Cardiac muscle cell (in vitro differentiated cells and primary cell): ENCODE measurements at regions not wholly inside any gene's neighbourhood (a gene's known extent, or its start where the extent isn't known, plus 50 kb on each side); places are given as distances from the start of the nearest gene placed in this dataset.

Experiments
- DNase-seq, 2 donors: peaks; one replicate each; pipeline versions ENCODE4 v3.0.0 to v3.0.0-alpha.2; 2010 to 2017; ENCODE audit warnings: low read depth in 1 of 2, low spot score in 1 of 2
- H3K27ac ChIP-seq: fragments of 200-600 bp; sonication (generic); 2 replicates; pipeline ENCODE4 v1.5.1; 2016
- H3K27me3 ChIP-seq: fragments of 200-600 bp; sonication (generic); 2 replicates; pipeline ENCODE4 v1.6.0; 2016; ENCODE audit warnings: control low read depth
- H3K36me3 ChIP-seq: fragments of 200-600 bp; sonication (generic); 2 replicates; pipeline ENCODE4 v1.5.1; 2016; ENCODE audit warnings: control low read depth
- H3K4me1 ChIP-seq: fragments of 200-600 bp; sonication (generic); 2 replicates; pipeline ENCODE4 v1.8.1; 2017; ENCODE audit warnings: low read depth, mild to moderate bottlenecking, mixed run types
- H3K4me3 ChIP-seq: fragments of 200-600 bp; sonication (generic); 2 replicates; pipeline ENCODE4 v1.5.1; 2016; ENCODE audit warnings: mild to moderate bottlenecking
- H3K9me3 ChIP-seq: fragments of 200-600 bp; sonication (generic); 2 replicates; pipeline ENCODE4 v1.5.1; 2017; ENCODE audit warnings: low read depth, mild to moderate bottlenecking, control low read depth
- CTCF ChIP-seq: IDR thresholded peaks from 2 replicates; pipeline ENCODE4 v1.5.1; 2012; ENCODE audit warnings: low read depth, mild to moderate bottlenecking, low read length

GRCh38 chr10:17538941-17539340, 78.2 kb downstream of the HACD1 start:
- no peaks in the 10 kb centered on the region for H3K9me3 ChIP-seq
- no peaks in the 10 kb centered on the region for H3K36me3 ChIP-seq
- no peak for DNase-seq
- H3K4me3 ChIP-seq: no peak overlapping the region
- no peaks in the 10 kb centered on the region for H3K4me1 ChIP-seq
- H3K27ac ChIP-seq: no peak overlapping the region
- no peaks in the 10 kb centered on the region for H3K27me3 ChIP-seq
- TF ChIP-seq CTCF: no peak

- no peak for TF ChIP-seq CTCF
Measured at GRCh38 chr10:17537281-17537680, 79.9 kb downstream of the HACD1 start.

GRCh38 chr10:17536221-17536620, 81.0 kb downstream of the HACD1 start:
- H3K9me3 ChIP-seq: no peaks in the 10 kb centered on the region
- no peak overlapping the region for H3K27ac ChIP-seq
- no peak overlapping the region for H3K4me3 ChIP-seq
- H3K27me3 ChIP-seq: no peaks in the 10 kb centered on the region
- H3K4me1 ChIP-seq: no peaks in the 10 kb centered on the region
- no peaks in the 10 kb centered on the region for H3K36me3 ChIP-seq
- no peak for DNase-seq
- TF ChIP-seq CTCF: no peak

More at GRCh38 chr10:17537281-17537680, 79.9 kb downstream of the HACD1 start:
- no peaks in the 10 kb centered on the region for H3K9me3 ChIP-seq
- H3K27me3 ChIP-seq: no peaks in the 10 kb centered on the region
- H3K36me3 ChIP-seq: no peaks in the 10 kb centered on the region
- DNase-seq: no peak
- H3K4me3 ChIP-seq: no peak overlapping the region
- H3K27ac ChIP-seq: no peak overlapping the region
- H3K4me1 ChIP-seq: no peaks in the 10 kb centered on the region

- no peak for TF ChIP-seq CTCF
- Histone ChIP-seq H3K36me3 (no peaks in the 10 kb centered on the region), H3K9me3 (no peaks in the 10 kb centered on the region), H3K4me1 (no peaks in the 10 kb centered on the region), H3K27ac (no peak overlapping the region), H3K27me3 (no peaks in the 10 kb centered on the region), H3K4me3 (no peak overlapping the region)
- DNase-seq: peak in 1 of 2 donors; percentile 59
Measured at GRCh38 chr10:17533731-17534130, 79.3 kb upstream of the ST8SIA6 start.

GRCh38 chr10:17528306-17528862, 74.0 kb upstream of the ST8SIA6 start:
- H3K9me3 ChIP-seq: no peaks in the 10 kb centered on the region
- no peaks in the 10 kb centered on the region for H3K27me3 ChIP-seq
- DNase-seq: no peak
- H3K27ac ChIP-seq: no peak overlapping the region
- no peaks in the 10 kb centered on the region for H3K36me3 ChIP-seq
- TF ChIP-seq CTCF: no peak
- no peak overlapping the region for H3K4me3 ChIP-seq
- H3K4me1 ChIP-seq: no peaks in the 10 kb centered on the region
